Calu3 (cell line): ENCODE measurements at regions not wholly inside any gene's neighbourhood (a gene's known extent, or its start where the extent isn't known, plus 50 kb on each side); places are given as distances from the start of the nearest gene placed in this dataset.

Experiments used
- BruUV-seq: library from RNA; stranded (reverse); fragments of 400-500 nt; replicated peaks from 2 replicates; lab custom pipeline; 2021; lab: Mats Ljungman, UMichigan
- CTCF ChIA-PET: fragments of 300-600 bp; sonication (Branson Sonifier 250); formaldehyde crosslinking; loops from one replicate; lab custom pipeline; 2022; ENCODE audit warnings: antibody characterized with exemption; lab: Charles Lee
- DNase-seq: peaks from one replicate; pipeline ENCODE4 v3.0.0; 2022
- H3K27ac Mint-ChIP-seq: one replicate; pipeline ENCODE4 v1.8.0; 2022; ENCODE audit warnings: mixed read lengths; ENCODE audit not compliant: unreplicated experiment
- H3K27me3 Mint-ChIP-seq: one replicate; pipeline ENCODE4 v1.8.0; 2022; ENCODE audit warnings: mixed read lengths; ENCODE audit not compliant: unreplicated experiment
- H3K36me3 Mint-ChIP-seq: one replicate; pipeline ENCODE4 v1.8.0; 2022; ENCODE audit warnings: mild to moderate bottlenecking, moderate library complexity, mixed read lengths; ENCODE audit not compliant: insufficient read depth, unreplicated experiment
- H3K4me1 Mint-ChIP-seq: one replicate; pipeline ENCODE4 v1.8.0; 2022; ENCODE audit warnings: mild to moderate bottlenecking, low read depth, mixed read lengths; ENCODE audit not compliant: unreplicated experiment
- H3K4me3 Mint-ChIP-seq: one replicate; pipeline ENCODE4 v1.8.0; 2022; ENCODE audit warnings: mild to moderate bottlenecking, low read depth, moderate library complexity, mixed read lengths; ENCODE audit not compliant: unreplicated experiment
- H3K9me3 Mint-ChIP-seq: one replicate; pipeline ENCODE4 v1.8.0; 2022; ENCODE audit warnings: low read depth, mixed read lengths; ENCODE audit not compliant: unreplicated experiment
- intact Hi-C: fragments of 100-400 bp; cut with micrococcal nuclease; formaldehyde crosslinking; loops from one replicate; pipeline ENCODE4 v1.10.0; 2022; ENCODE audit not compliant: unreplicated experiment
- TF ChIP-seq, protein P1 (sequence below): fragments of 200-600 bp; IDR thresholded peaks from one replicate; pipeline ENCODE4 v1.8.0; 2022; ENCODE audit warnings: antibody characterized with exemption; ENCODE audit not compliant: unreplicated experiment

DNA sequence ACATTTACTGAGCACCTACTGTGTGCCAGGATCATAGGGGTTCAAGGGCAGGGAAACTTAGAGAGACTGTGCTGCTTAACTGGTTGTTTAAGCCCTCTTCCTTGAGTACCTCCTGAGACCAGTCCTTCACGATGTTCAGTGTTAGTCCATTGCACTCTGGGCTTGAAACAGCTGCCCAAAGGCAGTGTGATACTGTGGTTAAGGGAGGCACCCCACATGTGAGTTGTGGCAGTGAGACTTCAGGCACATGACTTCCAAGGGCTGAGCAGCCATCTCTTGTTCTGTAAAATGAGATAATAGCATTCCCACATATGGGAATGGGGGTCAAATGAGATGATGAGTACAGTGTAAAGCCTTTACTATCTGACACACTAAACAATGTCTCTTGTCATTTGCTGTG is 75.1 kb downstream of the LINGO1 start:
- CTCF ChIA-PET: no interaction called here
- H3K4me1 Mint-ChIP-seq: no peaks in the 10 kb centered on the region
- DNase-seq: no peak
- intact Hi-C loops: no loop called here
- no TSS peak for BruUV-seq
- H3K27me3 Mint-ChIP-seq: peaks cover 61% of the 10 kb centered on the region
- H3K4me3 Mint-ChIP-seq: no peak overlapping the region
- H3K9me3 Mint-ChIP-seq: no peaks in the 10 kb centered on the region
- H3K27ac Mint-ChIP-seq: no peak overlapping the region
- H3K36me3 Mint-ChIP-seq: no peaks in the 10 kb centered on the region
- TF ChIP-seq, protein P1, sequence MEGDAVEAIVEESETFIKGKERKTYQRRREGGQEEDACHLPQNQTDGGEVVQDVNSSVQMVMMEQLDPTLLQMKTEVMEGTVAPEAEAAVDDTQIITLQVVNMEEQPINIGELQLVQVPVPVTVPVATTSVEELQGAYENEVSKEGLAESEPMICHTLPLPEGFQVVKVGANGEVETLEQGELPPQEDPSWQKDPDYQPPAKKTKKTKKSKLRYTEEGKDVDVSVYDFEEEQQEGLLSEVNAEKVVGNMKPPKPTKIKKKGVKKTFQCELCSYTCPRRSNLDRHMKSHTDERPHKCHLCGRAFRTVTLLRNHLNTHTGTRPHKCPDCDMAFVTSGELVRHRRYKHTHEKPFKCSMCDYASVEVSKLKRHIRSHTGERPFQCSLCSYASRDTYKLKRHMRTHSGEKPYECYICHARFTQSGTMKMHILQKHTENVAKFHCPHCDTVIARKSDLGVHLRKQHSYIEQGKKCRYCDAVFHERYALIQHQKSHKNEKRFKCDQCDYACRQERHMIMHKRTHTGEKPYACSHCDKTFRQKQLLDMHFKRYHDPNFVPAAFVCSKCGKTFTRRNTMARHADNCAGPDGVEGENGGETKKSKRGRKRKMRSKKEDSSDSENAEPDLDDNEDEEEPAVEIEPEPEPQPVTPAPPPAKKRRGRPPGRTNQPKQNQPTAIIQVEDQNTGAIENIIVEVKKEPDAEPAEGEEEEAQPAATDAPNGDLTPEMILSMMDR: no peak

DNA sequence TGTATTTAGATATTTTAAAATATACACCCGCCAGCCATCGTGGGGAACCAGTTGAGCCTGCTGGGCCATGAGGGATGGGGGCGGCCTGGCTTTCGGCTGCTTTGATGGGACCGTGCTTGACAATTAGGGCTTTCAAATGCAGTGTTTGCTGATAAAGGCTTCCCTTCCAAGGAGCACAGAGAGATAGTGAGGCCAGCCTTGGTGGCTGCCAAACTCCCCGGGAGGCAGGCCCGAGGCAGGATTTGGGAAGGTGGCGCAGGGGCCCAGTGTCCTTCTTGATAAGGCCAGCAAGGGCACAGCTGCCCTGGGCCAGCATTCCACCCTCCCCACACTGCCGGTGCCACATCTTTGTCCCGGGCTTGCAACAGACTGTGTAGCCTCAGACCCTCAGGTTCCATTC is 75.6 kb downstream of the LINGO1 start:
- CTCF ChIA-PET: no interaction called here
- no TSS peak for BruUV-seq
- Mint-ChIP-seq H3K36me3 (no peaks in the 10 kb centered on the region), H3K27ac (no peak overlapping the region), H3K4me1 (no peaks in the 10 kb centered on the region), H3K27me3 (peaks cover 57% of the 10 kb centered on the region), H3K4me3 (no peak overlapping the region), H3K9me3 (no peaks in the 10 kb centered on the region)
- TF ChIP-seq, protein P1: no peak
- no peak for DNase-seq
- intact Hi-C loops: no loop called here

DNA sequence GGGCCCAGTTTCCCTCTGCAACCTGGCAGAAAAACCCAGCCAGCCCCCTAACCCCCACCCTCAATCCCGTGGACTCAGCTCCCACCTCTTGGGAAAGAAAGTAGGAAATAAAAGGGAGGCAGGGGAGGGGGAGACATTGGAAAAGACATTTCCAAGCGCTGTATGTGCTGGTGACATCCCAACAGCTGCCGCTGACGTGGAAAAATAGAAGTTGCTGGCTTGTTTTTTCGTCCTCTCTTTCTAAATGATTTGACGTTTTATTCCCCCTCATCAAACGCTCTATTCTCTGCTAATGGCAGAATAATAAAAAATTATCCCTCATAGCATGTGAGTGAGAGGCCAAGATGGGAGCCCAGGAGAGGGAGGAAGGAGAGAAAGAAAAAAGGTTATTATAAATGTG is 76.1 kb downstream of the LINGO1 start:
- Mint-ChIP-seq H3K9me3 (no peaks in the 10 kb centered on the region), H3K27me3 (peaks cover 52% of the 10 kb centered on the region), H3K4me3 (no peak overlapping the region), H3K4me1 (no peaks in the 10 kb centered on the region), H3K36me3 (no peaks in the 10 kb centered on the region), H3K27ac (no peak overlapping the region)
- intact Hi-C loops: no loop called here
- no peak for DNase-seq
- CTCF ChIA-PET: no interaction called here
- TF ChIP-seq, protein P1: no peak
- BruUV-seq: no TSS peak

DNA sequence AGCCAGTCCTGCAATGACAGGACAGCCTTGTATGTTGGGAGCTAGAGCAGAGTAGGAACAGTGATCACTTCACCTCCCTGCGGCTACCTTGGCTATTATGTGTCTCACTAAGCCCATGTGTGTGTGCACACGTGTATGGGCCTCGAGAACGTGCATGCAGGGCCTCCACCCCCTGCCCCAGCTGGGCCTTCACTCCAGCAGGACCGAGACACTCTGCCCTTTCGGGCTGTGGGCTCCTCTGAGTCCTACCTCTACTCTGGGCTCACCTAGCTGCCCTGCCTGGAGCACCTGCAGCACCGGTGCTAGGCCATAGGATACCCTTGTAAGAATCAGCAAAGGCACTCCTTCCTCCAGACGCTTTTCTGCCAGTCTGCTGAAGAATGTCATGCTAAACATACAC is 77.5 kb downstream of the LINGO1 start:
- H3K9me3 Mint-ChIP-seq: no peaks in the 10 kb centered on the region
- no peaks in the 10 kb centered on the region for H3K36me3 Mint-ChIP-seq
- TF ChIP-seq, protein P1: no peak
- peaks cover 38% of the 10 kb centered on the region for H3K27me3 Mint-ChIP-seq
- no peak for DNase-seq
- BruUV-seq: no TSS peak
- H3K27ac Mint-ChIP-seq: no peak overlapping the region
- H3K4me1 Mint-ChIP-seq: no peaks in the 10 kb centered on the region
- intact Hi-C loops: no loop called here
- H3K4me3 Mint-ChIP-seq: no peak overlapping the region
- CTCF ChIA-PET: no interaction called here
